ENCODE measurements at regions not wholly inside any gene's neighbourhood (a gene's known extent, or its start where the extent isn't known, plus 50 kb on each side); places are given as distances from the start of the nearest gene placed in this dataset.

GRCh38 chr2:128770143-128771085 is 451.7 kb upstream of the HS6ST1 start:
- DNase-seq (ENCODE audit: insufficient read length, low spot score, missing footprints) = no peak
- Histone ChIP-seq H3K27ac (ENCODE audit: low read depth, low read length) (no peak overlapping the region), H3K4me2 (ENCODE audit: insufficient read depth, low read length) (no peak overlapping the region), H3K36me3 (ENCODE audit: insufficient read depth, low read length) (no peaks in the 10 kb centered on the region), H3K9me3 (ENCODE audit: low read depth, low read length) (no peaks in the 10 kb centered on the region), H3K4me1 (ENCODE audit: insufficient read depth, low read length) (no peaks in the 10 kb centered on the region), H2AFZ (ENCODE audit: low read length) (no peak overlapping the region), H3K4me3 (ENCODE audit: insufficient read depth, low read length) (no peak overlapping the region), H3K79me2 (ENCODE audit: insufficient read depth, low read length) (no peaks in the 10 kb centered on the region), H4K20me1 (ENCODE audit: insufficient read depth, low read length) (no peaks in the 10 kb centered on the region), H3K27me3 (ENCODE audit: insufficient read depth, low read length) (no peaks in the 10 kb centered on the region)
- no peak for TF ChIP-seq CTCF (IDR thresholded peaks at IDR 0.05; ENCODE audit: extremely low read depth, low read depth, low read length)

GRCh38 chr2:128771401-128771800 is 452.7 kb upstream of the HS6ST1 start:
- H3K4me3 ChIP-seq (ENCODE audit: insufficient read depth, low read length) = no peak overlapping the region
- no peaks in the 10 kb centered on the region for H3K9me3 ChIP-seq (ENCODE audit: low read depth, low read length)
- H3K27ac ChIP-seq (ENCODE audit: low read depth, low read length) = no peak overlapping the region
- no peak overlapping the region for H3K4me2 ChIP-seq (ENCODE audit: insufficient read depth, low read length)
- H3K79me2 ChIP-seq (ENCODE audit: insufficient read depth, low read length) = no peaks in the 10 kb centered on the region
- no peaks in the 10 kb centered on the region for H3K27me3 ChIP-seq (ENCODE audit: insufficient read depth, low read length)
- DNase-seq (ENCODE audit: insufficient read length, low spot score, missing footprints) = no peak
- no peaks in the 10 kb centered on the region for H3K36me3 ChIP-seq (ENCODE audit: insufficient read depth, low read length)
- H4K20me1 ChIP-seq (ENCODE audit: insufficient read depth, low read length) = no peaks in the 10 kb centered on the region
- no peak for TF ChIP-seq CTCF (IDR thresholded peaks at IDR 0.05; ENCODE audit: extremely low read depth, low read depth, low read length)
- no peak overlapping the region for H2AFZ ChIP-seq (ENCODE audit: low read length)
- H3K4me1 ChIP-seq (ENCODE audit: insufficient read depth, low read length) = no peaks in the 10 kb centered on the region

GRCh38 chr2:128772671-128773070 is 454.0 kb upstream of the HS6ST1 start:
- no peaks in the 10 kb centered on the region for H4K20me1 ChIP-seq (ENCODE audit: insufficient read depth, low read length)
- TF ChIP-seq CTCF (IDR thresholded peaks at IDR 0.05; ENCODE audit: extremely low read depth, low read depth, low read length) = no peak

GRCh38 chr2:128773641-128774319 is 455.1 kb upstream of the HS6ST1 start:
- Histone ChIP-seq H3K79me2 (ENCODE audit: insufficient read depth, low read length) (no peaks in the 10 kb centered on the region), H4K20me1 (ENCODE audit: insufficient read depth, low read length) (no peaks in the 10 kb centered on the region), H3K36me3 (ENCODE audit: insufficient read depth, low read length) (no peaks in the 10 kb centered on the region), H2AFZ (ENCODE audit: low read length) (no peak overlapping the region), H3K4me1 (ENCODE audit: insufficient read depth, low read length) (no peaks in the 10 kb centered on the region), H3K27me3 (ENCODE audit: insufficient read depth, low read length) (no peaks in the 10 kb centered on the region), H3K9me3 (ENCODE audit: low read depth, low read length) (no peaks in the 10 kb centered on the region), H3K4me3 (ENCODE audit: insufficient read depth, low read length) (no peak overlapping the region), H3K27ac (ENCODE audit: low read depth, low read length) (no peak overlapping the region), H3K4me2 (ENCODE audit: insufficient read depth, low read length) (no peak overlapping the region)
- TF ChIP-seq CTCF (IDR thresholded peaks at IDR 0.05; ENCODE audit: extremely low read depth, low read depth, low read length) = no peak
- peak; percentile 18 for DNase-seq (ENCODE audit: insufficient read length, low spot score, missing footprints)

More at GRCh38 chr2:128772671-128773070, 454.0 kb upstream of the HS6ST1 start:
- no peaks in the 10 kb centered on the region for H3K36me3 ChIP-seq (ENCODE audit: insufficient read depth, low read length)
- no peak for DNase-seq (ENCODE audit: insufficient read length, low spot score, missing footprints)
- H3K9me3 ChIP-seq (ENCODE audit: low read depth, low read length) = no peaks in the 10 kb centered on the region
- H3K79me2 ChIP-seq (ENCODE audit: insufficient read depth, low read length) = no peaks in the 10 kb centered on the region
- H2AFZ ChIP-seq (ENCODE audit: low read length) = no peak overlapping the region
- H3K4me1 ChIP-seq (ENCODE audit: insufficient read depth, low read length) = no peaks in the 10 kb centered on the region
- H3K4me3 ChIP-seq (ENCODE audit: insufficient read depth, low read length) = no peak overlapping the region
- no peaks in the 10 kb centered on the region for H3K27me3 ChIP-seq (ENCODE audit: insufficient read depth, low read length)
- H3K27ac ChIP-seq (ENCODE audit: low read depth, low read length) = no peak overlapping the region
- H3K4me2 ChIP-seq (ENCODE audit: insufficient read depth, low read length) = no peak overlapping the region
